HTR-8/SVneo (cell line): ENCODE measurements at regions not wholly inside any gene's neighbourhood (a gene's known extent, or its start where the extent isn't known, plus 50 kb on each side); places are given as distances from the start of the nearest gene placed in this dataset.

ENCODE experiments used
- DNase-seq: peaks from one replicate; pipeline ENCODE4 v3.0.0; 2011; ENCODE audit warnings: low spot score, mixed read lengths; ENCODE audit not compliant: insufficient read length
- FAIRE-seq: peaks from 2 replicates; lab custom pipeline; 2011; peaks lifted over from hg19 to GRCh38; lab: Jason Lieb, UNC

GRCh38 chr6:51553246-51554015 is 534.0 kb downstream of the PKHD1 start:
- DNase-seq: no peak

DNA sequence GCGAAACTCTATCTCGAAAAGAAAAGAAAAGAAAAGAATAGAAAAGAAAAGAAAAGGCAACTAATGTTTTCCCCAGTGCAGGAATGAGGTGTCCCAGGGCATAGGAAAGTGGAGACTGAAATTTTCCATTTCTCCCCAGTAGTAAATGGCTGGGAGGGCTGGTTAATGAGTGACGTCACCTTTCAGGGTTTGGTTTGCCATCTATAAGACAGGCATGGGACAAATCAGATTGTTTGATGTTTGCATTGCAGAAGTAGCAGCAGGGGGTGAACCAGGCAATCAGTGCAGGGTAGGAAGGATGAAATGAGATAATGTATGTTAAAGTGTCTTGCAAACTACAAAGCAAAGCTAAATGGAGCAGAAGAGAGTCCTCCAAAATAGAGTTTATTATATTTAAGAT is 533.4 kb downstream of the PKHD1 start:
- DNase-seq: no peak
- no peak for FAIRE-seq

More at GRCh38 chr6:51553246-51554015, 534.0 kb downstream of the PKHD1 start:
- FAIRE-seq: no peak

GRCh38 chr6:51559059-51559458 is 528.4 kb downstream of the PKHD1 start:
- FAIRE-seq (no peak), DNase-seq (no peak)

DNA sequence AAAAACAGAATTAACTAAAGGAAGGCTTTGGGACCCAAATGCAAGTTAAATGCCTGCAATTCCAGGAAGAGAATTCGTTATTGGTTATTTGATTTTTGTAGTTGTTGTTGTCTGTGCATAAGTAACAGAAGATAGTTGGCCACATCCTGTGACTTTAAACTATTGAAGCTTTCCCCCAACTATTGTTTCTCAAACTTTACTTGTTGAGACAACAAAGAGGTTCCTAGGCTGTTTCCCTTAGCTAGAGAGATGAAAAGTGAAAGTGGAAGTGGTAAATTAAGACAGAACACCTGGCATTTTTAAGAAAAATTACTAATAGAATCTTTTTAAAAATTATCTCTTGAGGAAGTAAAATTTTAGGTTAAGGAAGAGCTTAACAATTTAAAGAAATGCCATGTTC is 525.2 kb downstream of the PKHD1 start:
- no peak for DNase-seq
- FAIRE-seq: no peak
